Trophoblast cell (in vitro differentiated cells and primary cell): ENCODE measurements at regions not wholly inside any gene's neighbourhood (a gene's known extent, or its start where the extent isn't known, plus 50 kb on each side); places are given as distances from the start of the nearest gene placed in this dataset.

Experiments used
- DNase-seq, 2 donors: peaks; one replicate each; pipeline ENCODE4 v3.0.0-alpha.2; 2016
- H2AFZ ChIP-seq: 2 replicates; pipeline ENCODE4 v1.6.1; 2013; ENCODE audit warnings: low read length, moderate library complexity, mild to moderate bottlenecking; ENCODE audit not compliant: insufficient read depth, poor library complexity
- H2AK5ac ChIP-seq: 2 replicates; pipeline ENCODE4 v1.6.1; 2013; ENCODE audit warnings: mild to moderate bottlenecking, low read length
- H2BK120ac ChIP-seq: 2 replicates; pipeline ENCODE4 v1.6.1; 2013; ENCODE audit warnings: low read length, mild to moderate bottlenecking, moderate library complexity; ENCODE audit not compliant: insufficient read depth, poor library complexity
- H2BK12ac ChIP-seq: 2 replicates; pipeline ENCODE4 v1.6.1; 2013; ENCODE audit warnings: mild to moderate bottlenecking, low read length, moderate library complexity
- H2BK5ac ChIP-seq: 2 replicates; pipeline ENCODE4 v1.6.1; 2013; ENCODE audit warnings: low read length, low read depth, moderate library complexity, mild to moderate bottlenecking; ENCODE audit not compliant: poor library complexity
- H3K14ac ChIP-seq: 2 replicates; pipeline ENCODE4 v1.6.1; 2013; ENCODE audit warnings: mild to moderate bottlenecking, low read length
- H3K18ac ChIP-seq: 2 replicates; pipeline ENCODE4 v1.6.1; 2013; ENCODE audit warnings: mild to moderate bottlenecking, low read length
- H3K23ac ChIP-seq: 2 replicates; pipeline ENCODE4 v1.6.1; 2013; ENCODE audit warnings: low read length
- H3K27ac ChIP-seq: 2 replicates; pipeline ENCODE4 v1.5.1; 2013; ENCODE audit warnings: low read depth, mild to moderate bottlenecking, inconsistent platforms, low read length, moderate library complexity
- H3K27me3 ChIP-seq: 2 replicates; pipeline ENCODE4 v1.6.1; 2013; ENCODE audit warnings: inconsistent platforms, mild to moderate bottlenecking, low read length, moderate library complexity; ENCODE audit not compliant: insufficient read depth
- H3K36me3 ChIP-seq, 2 experiments: 1 replicate in 1 of 2; 2 replicates in 1 of 2; pipeline ENCODE4 v1.6.1; 2013; ENCODE audit warnings: low read length in 2 of 2, mild to moderate bottlenecking in 2 of 2, moderate library complexity in 1 of 2; ENCODE audit not compliant: insufficient read depth in 2 of 2, control insufficient read depth in 1 of 2
- H3K4ac ChIP-seq: 2 replicates; pipeline ENCODE4 v1.6.1; 2013; ENCODE audit warnings: low read depth, mild to moderate bottlenecking, low read length, moderate library complexity
- H3K4me1 ChIP-seq, 2 experiments: 1 replicate in 1 of 2; 2 replicates in 1 of 2; pipeline ENCODE4 v1.6.1; 2013; ENCODE audit warnings: low read length in 2 of 2, mild to moderate bottlenecking in 2 of 2, moderate library complexity in 1 of 2; ENCODE audit not compliant: insufficient read depth in 2 of 2, control insufficient read depth in 1 of 2
- H3K4me2 ChIP-seq: 2 replicates; pipeline ENCODE4 v1.6.1; 2013; ENCODE audit warnings: inconsistent platforms, mild to moderate bottlenecking, low read length, moderate library complexity
- H3K4me3 ChIP-seq: 2 replicates; pipeline ENCODE4 v1.5.1; 2013; ENCODE audit warnings: mild to moderate bottlenecking, low read depth, low read length, inconsistent platforms
- H3K79me1 ChIP-seq: one replicate; pipeline ENCODE4 v1.6.1; 2013; ENCODE audit warnings: low read length
- H3K79me2 ChIP-seq: 2 replicates; pipeline ENCODE4 v1.6.1; 2013; ENCODE audit warnings: low read length, mild to moderate bottlenecking; ENCODE audit not compliant: control insufficient read depth, insufficient read depth, poor library complexity
- H3K9ac ChIP-seq: 2 replicates; pipeline ENCODE4 v1.6.1; 2013; ENCODE audit warnings: mild to moderate bottlenecking, low read length
- H3K9me3 ChIP-seq: 2 replicates; pipeline ENCODE4 v1.6.1; 2013; ENCODE audit warnings: low read depth, mild to moderate bottlenecking, control low read depth, inconsistent platforms, low read length; ENCODE audit not compliant: insufficient read depth
- H4K12ac ChIP-seq: 2 replicates; pipeline ENCODE4 v1.6.1; 2013; ENCODE audit warnings: low read depth, mild to moderate bottlenecking, low read length, moderate library complexity
- H4K8ac ChIP-seq: 2 replicates; pipeline ENCODE4 v1.6.1; 2013; ENCODE audit warnings: low read depth, mild to moderate bottlenecking, low read length, moderate library complexity
- H4K91ac ChIP-seq: one replicate; pipeline ENCODE4 v1.6.1; 2013; ENCODE audit warnings: low read depth, mild to moderate bottlenecking, low read length, moderate library complexity
- WGBS: extraction: QIAGEN DNeasy Blood & Tissue Kit; methylation state at CpG from one replicate; pipeline ENCODE4 v1.1.7; 2013; ENCODE audit warnings: missing lambda C conversion rate; ENCODE audit not compliant: insufficient read length, insufficient coverage; ENCODE audit errors: extremely low coverage; 5-methylcytosine and 5-hydroxymethylcytosine counted together

DNA sequence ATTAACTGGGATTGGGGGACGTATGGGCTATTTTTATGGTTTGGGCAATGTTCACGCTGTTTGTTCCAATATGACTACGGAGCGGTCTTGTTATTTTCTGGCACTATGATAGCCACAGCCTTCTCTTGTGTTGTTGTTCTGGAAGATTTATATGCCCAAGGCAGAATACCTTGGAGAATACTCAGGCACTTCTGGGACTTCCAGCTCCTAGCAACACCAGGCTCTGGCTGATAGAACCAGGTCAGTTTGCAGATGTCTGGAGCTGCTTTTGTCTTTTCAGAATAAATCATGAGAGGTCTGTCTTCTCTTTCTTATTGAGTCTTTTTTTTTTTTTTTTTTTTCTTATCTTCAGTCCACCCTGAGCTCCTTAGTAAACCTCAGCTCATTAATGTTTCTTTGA lies 262.5 kb downstream of the MED10 start:
- H2AFZ ChIP-seq: no peak overlapping the region
- H3K27ac ChIP-seq: no peak overlapping the region
- H4K12ac ChIP-seq: no peak overlapping the region
- WGBS: no CpG with 5 or more reads among the region's 4 CpGs
- no peak for DNase-seq
- H3K79me2 ChIP-seq: no peaks in the 10 kb centered on the region
- H3K27me3 ChIP-seq: no peaks in the 10 kb centered on the region
- no peak overlapping the region for H2BK5ac ChIP-seq
- H3K79me1 ChIP-seq: no peaks in the 10 kb centered on the region
- H3K23ac ChIP-seq: no peak overlapping the region
- H3K4me2 ChIP-seq: no peak overlapping the region
- no peak overlapping the region for H2AK5ac ChIP-seq
- no peak overlapping the region for H3K18ac ChIP-seq
- H3K36me3 ChIP-seq: no peaks in the 10 kb centered on the region
- H3K9me3 ChIP-seq: peaks cover 2% of the 10 kb centered on the region
- H3K4ac ChIP-seq: no peak overlapping the region
- no peak overlapping the region for H2BK12ac ChIP-seq
- no peak overlapping the region for H4K8ac ChIP-seq
- no peaks in the 10 kb centered on the region for H3K4me1 ChIP-seq
- no peak overlapping the region for H3K14ac ChIP-seq
- H4K91ac ChIP-seq: no peak overlapping the region
- H3K4me3 ChIP-seq: no peak overlapping the region
- H3K9ac ChIP-seq: no peak overlapping the region
- no peak overlapping the region for H2BK120ac ChIP-seq

DNA sequence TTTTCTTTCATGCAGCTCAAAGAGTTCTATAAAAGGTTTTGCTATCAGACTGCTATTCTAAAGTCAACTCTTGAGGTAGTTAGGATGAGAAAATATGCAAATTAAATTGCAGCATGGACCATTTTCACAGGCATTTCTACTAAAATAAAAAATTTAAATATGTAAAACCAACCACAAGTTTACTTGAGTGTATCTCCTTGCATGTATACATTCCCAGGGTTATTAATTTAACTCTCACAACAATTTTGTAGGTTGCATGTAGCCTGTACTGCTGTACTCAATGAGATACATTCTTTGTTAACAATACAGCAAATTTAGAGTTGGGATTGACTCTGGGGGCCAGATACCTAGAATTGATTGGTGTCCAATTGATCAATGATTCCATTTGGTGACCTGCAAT lies 265.8 kb downstream of the MED10 start:
- no peak overlapping the region for H3K4me3 ChIP-seq
- no peak overlapping the region for H4K12ac ChIP-seq
- no peak overlapping the region for H2BK12ac ChIP-seq
- H3K27me3 ChIP-seq: no peaks in the 10 kb centered on the region
- no peak overlapping the region for H3K14ac ChIP-seq
- no peak overlapping the region for H4K8ac ChIP-seq
- no peak overlapping the region for H2AK5ac ChIP-seq
- DNase-seq: no peak
- H3K9me3 ChIP-seq: no peaks in the 10 kb centered on the region
- no peak overlapping the region for H3K18ac ChIP-seq
- H3K23ac ChIP-seq: no peak overlapping the region
- no peaks in the 10 kb centered on the region for H3K36me3 ChIP-seq
- H3K4ac ChIP-seq: no peak overlapping the region
- H3K4me2 ChIP-seq: no peak overlapping the region
- H2BK5ac ChIP-seq: no peak overlapping the region
- no peaks in the 10 kb centered on the region for H3K79me1 ChIP-seq
- H3K27ac ChIP-seq: no peak overlapping the region
- H2AFZ ChIP-seq: no peak overlapping the region
- H2BK120ac ChIP-seq: no peak overlapping the region
- no peak overlapping the region for H3K9ac ChIP-seq
- H3K4me1 ChIP-seq: no peaks in the 10 kb centered on the region
- H3K79me2 ChIP-seq: no peaks in the 10 kb centered on the region
- H4K91ac ChIP-seq: no peak overlapping the region

DNA sequence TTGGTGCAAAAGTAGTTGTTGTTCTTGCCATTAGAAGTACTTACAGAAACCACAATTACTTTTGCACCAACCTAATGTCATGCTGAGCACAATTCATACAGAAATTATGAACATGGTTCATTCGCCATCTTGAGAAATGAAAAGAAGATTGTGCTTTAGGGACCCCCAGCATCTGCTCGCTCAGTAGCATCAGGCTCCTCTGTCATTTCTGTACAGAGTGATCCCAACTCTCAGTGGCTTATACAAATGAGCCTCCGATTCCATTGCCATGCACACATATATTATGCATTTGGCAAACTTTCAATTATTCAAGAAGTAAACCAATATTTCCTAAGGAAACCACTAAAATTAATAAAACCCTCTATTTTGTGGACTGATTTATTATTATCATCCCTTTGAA lies 266.2 kb downstream of the MED10 start:
- Histone ChIP-seq H3K27ac (no peak overlapping the region), H2BK12ac (no peak overlapping the region)
- no CpG with 5 or more reads among the region's 3 CpGs for WGBS

DNA sequence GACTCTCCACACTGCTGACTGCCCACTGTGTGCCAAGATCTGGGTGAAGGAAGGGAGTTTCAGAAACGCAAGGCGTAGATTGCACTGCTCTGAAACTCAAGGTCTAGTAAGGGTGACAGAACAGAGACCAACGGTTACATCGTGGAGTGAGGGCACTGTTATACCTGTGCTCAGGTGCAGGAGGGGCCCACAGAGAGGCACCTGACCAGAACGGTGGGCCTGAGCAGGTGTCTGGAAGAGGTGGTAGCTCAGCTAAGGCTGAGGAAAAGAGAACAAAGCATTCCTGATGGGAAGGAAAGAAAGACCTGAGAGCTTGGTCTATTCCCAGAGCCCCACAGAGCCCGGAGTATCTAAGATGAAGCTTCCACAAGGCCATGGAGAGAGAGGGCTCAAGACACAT lies 267.2 kb downstream of the MED10 start:
- Histone ChIP-seq H2AK5ac (no peak overlapping the region), H4K12ac (no peak overlapping the region), H3K4me1 (no peaks in the 10 kb centered on the region), H4K8ac (no peak overlapping the region), H3K4me2 (no peak overlapping the region), H3K18ac (no peak overlapping the region), H2BK12ac (no peak overlapping the region), H3K14ac (no peak overlapping the region), H2AFZ (no peak overlapping the region), H3K9ac (no peak overlapping the region), H3K9me3 (no peaks in the 10 kb centered on the region), H3K79me1 (no peaks in the 10 kb centered on the region), H3K79me2 (no peaks in the 10 kb centered on the region), H3K27ac (no peak overlapping the region), H2BK120ac (no peak overlapping the region), H2BK5ac (no peak overlapping the region), H3K4me3 (no peak overlapping the region), H4K91ac (no peak overlapping the region), H3K27me3 (no peaks in the 10 kb centered on the region), H3K23ac (no peak overlapping the region), H3K36me3 (no peaks in the 10 kb centered on the region), H3K4ac (no peak overlapping the region)
- no peak for DNase-seq
- WGBS: no CpG with 5 or more reads among the region's 6 CpGs

More for the DNA sequence above, 266.2 kb downstream of the MED10 start:
- Histone ChIP-seq H4K91ac (no peak overlapping the region), H2BK120ac (no peak overlapping the region), H2BK5ac (no peak overlapping the region), H3K4me1 (no peaks in the 10 kb centered on the region), H2AK5ac (no peak overlapping the region), H3K79me2 (no peaks in the 10 kb centered on the region), H3K23ac (no peak overlapping the region), H3K14ac (no peak overlapping the region), H3K18ac (no peak overlapping the region), H3K4me3 (no peak overlapping the region), H3K4me2 (no peak overlapping the region), H3K27me3 (no peaks in the 10 kb centered on the region), H3K79me1 (no peaks in the 10 kb centered on the region), H4K8ac (no peak overlapping the region), H4K12ac (no peak overlapping the region), H2AFZ (no peak overlapping the region), H3K4ac (no peak overlapping the region), H3K9ac (no peak overlapping the region), H3K9me3 (no peaks in the 10 kb centered on the region), H3K36me3 (no peaks in the 10 kb centered on the region)
- DNase-seq: no peak
